ENCODE measurements at regions not wholly inside any gene's neighbourhood (a gene's known extent, or its start where the extent isn't known, plus 50 kb on each side); places are given as distances from the start of the nearest gene placed in this dataset.

DNA sequence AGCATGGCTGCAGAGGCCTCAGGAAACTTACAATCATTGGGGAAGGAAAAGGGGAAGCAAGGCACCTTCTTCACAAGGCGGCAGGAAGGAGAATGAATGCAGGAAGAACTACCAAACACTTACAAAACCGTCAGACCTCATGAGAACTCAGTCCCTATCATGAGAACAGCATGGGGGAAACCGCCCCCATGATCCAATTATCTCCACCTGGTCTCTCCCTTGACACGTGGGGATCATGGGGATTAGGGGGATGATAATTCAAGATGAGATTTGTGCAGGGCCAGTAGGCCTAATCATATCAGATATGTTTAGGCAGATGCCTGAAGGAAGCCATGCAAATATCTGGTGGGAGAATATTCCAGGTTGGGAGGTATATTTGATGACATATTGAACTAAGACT lies 1176.4 kb upstream of the CDH18 start:
- Histone ChIP-seq H3K4me2 (ENCODE audit: low read length) (no peak overlapping the region), H3K4me3 (ENCODE audit: low read length) (no peak overlapping the region), H3K9ac (ENCODE audit: low read length) (no peak overlapping the region), H3K79me2 (ENCODE audit: low read length) (no peaks in the 10 kb centered on the region), H3K27me3 (ENCODE audit: low read depth, low read length) (no peaks in the 10 kb centered on the region), H4K20me1 (ENCODE audit: insufficient read depth, low read length) (no peaks in the 10 kb centered on the region), H2AFZ (ENCODE audit: low read depth, low read length) (no peak overlapping the region), H3K4me1 (ENCODE audit: low read length) (no peaks in the 10 kb centered on the region), H3K9me3 (ENCODE audit: insufficient read depth, low read length) (no peaks in the 10 kb centered on the region), H3K27ac (ENCODE audit: low read length) (no peak overlapping the region), H3K36me3 (replicated peaks; ENCODE audit: low read depth, low read length) (no peaks in the 10 kb centered on the region)
- no peak for TF ChIP-seq EZH2phosphoT487 (IDR thresholded peaks at IDR 0.05; ENCODE audit: low read depth)
- TF ChIP-seq, protein P1, sequence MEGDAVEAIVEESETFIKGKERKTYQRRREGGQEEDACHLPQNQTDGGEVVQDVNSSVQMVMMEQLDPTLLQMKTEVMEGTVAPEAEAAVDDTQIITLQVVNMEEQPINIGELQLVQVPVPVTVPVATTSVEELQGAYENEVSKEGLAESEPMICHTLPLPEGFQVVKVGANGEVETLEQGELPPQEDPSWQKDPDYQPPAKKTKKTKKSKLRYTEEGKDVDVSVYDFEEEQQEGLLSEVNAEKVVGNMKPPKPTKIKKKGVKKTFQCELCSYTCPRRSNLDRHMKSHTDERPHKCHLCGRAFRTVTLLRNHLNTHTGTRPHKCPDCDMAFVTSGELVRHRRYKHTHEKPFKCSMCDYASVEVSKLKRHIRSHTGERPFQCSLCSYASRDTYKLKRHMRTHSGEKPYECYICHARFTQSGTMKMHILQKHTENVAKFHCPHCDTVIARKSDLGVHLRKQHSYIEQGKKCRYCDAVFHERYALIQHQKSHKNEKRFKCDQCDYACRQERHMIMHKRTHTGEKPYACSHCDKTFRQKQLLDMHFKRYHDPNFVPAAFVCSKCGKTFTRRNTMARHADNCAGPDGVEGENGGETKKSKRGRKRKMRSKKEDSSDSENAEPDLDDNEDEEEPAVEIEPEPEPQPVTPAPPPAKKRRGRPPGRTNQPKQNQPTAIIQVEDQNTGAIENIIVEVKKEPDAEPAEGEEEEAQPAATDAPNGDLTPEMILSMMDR (IDR thresholded peaks at IDR 0.05; ENCODE audit: low read depth, low read length), result no peak

DNA sequence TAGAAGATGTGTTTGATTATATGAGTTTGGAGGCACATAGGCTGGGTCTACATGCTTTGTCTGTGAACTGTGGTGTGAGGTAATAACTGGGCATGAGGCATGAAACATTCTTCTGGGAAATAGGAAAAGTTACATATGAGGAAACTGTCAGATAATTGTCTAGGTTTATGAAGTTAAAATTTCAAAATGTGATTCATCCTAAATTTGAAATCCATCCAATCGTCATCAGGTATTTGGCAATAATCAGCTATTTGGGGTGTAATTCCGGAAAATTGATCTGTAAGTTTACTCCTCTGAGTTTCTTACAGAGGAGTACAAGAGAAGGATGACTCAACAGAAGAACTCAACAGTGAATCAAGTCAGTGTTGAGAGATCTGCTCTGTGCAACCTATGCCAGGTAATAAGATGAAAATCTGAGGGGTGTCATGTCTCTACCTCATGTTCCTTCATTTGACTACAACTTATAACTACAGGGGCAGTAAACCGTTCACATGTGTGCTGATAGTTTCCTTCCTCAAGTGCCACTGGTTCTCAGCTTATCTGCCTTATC lies 1171.6 kb upstream of the CDH18 start:
- H3K4me3 ChIP-seq (ENCODE audit: low read length), result no peak overlapping the region
- no peaks in the 10 kb centered on the region for H3K79me2 ChIP-seq (ENCODE audit: low read length)
- no peaks in the 10 kb centered on the region for H3K4me1 ChIP-seq (ENCODE audit: low read length)
- TF ChIP-seq, protein P1 (IDR thresholded peaks at IDR 0.05; ENCODE audit: low read depth, low read length), result no peak
- no peak for TF ChIP-seq EZH2phosphoT487 (IDR thresholded peaks at IDR 0.05; ENCODE audit: low read depth)
- H3K27me3 ChIP-seq (ENCODE audit: low read depth, low read length), result no peaks in the 10 kb centered on the region
- no peak overlapping the region for H3K4me2 ChIP-seq (ENCODE audit: low read length)
- H3K36me3 ChIP-seq (replicated peaks; ENCODE audit: low read depth, low read length), result no peaks in the 10 kb centered on the region
- no peak overlapping the region for H3K27ac ChIP-seq (ENCODE audit: low read length)
- H3K9ac ChIP-seq (ENCODE audit: low read length), result no peak overlapping the region
- no peak overlapping the region for H2AFZ ChIP-seq (ENCODE audit: low read depth, low read length)
- H4K20me1 ChIP-seq (ENCODE audit: insufficient read depth, low read length), result no peaks in the 10 kb centered on the region
- H3K9me3 ChIP-seq (ENCODE audit: insufficient read depth, low read length), result no peaks in the 10 kb centered on the region

DNA sequence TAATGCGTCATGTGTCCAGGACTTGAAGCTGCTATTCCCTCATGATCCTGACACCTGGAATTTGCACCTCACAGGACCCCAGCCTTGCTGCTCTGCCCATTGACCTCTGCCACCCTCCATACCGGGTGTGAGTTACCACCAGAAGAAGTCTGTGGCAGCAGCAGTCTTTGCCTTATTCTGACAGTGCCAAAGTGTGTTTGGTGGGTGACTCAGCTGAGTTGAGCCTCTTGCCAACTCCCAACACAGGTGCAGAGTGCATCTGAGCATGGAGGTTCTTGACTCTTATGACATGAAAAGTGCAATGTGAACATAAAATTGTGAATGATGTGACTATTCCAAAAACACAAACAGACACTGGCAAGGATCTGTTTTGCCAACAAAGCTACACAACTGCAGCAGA lies 1166.5 kb upstream of the CDH18 start:
- H3K36me3 ChIP-seq (replicated peaks; ENCODE audit: low read depth, low read length), result no peaks in the 10 kb centered on the region
- no peaks in the 10 kb centered on the region for H3K4me1 ChIP-seq (ENCODE audit: low read length)
- no peak for TF ChIP-seq EZH2phosphoT487 (IDR thresholded peaks at IDR 0.05; ENCODE audit: low read depth)
- TF ChIP-seq, protein P1 (IDR thresholded peaks at IDR 0.05; ENCODE audit: low read depth, low read length), result no peak
- H3K9ac ChIP-seq (ENCODE audit: low read length), result no peak overlapping the region
- H4K20me1 ChIP-seq (ENCODE audit: insufficient read depth, low read length), result no peaks in the 10 kb centered on the region
- H2AFZ ChIP-seq (ENCODE audit: low read depth, low read length), result no peak overlapping the region
- no peaks in the 10 kb centered on the region for H3K79me2 ChIP-seq (ENCODE audit: low read length)
- H3K4me3 ChIP-seq (ENCODE audit: low read length), result no peak overlapping the region
- H3K9me3 ChIP-seq (ENCODE audit: insufficient read depth, low read length), result no peaks in the 10 kb centered on the region
- H3K27me3 ChIP-seq (ENCODE audit: low read depth, low read length), result no peaks in the 10 kb centered on the region
- no peak overlapping the region for H3K27ac ChIP-seq (ENCODE audit: low read length)
- no peak overlapping the region for H3K4me2 ChIP-seq (ENCODE audit: low read length)

DNA sequence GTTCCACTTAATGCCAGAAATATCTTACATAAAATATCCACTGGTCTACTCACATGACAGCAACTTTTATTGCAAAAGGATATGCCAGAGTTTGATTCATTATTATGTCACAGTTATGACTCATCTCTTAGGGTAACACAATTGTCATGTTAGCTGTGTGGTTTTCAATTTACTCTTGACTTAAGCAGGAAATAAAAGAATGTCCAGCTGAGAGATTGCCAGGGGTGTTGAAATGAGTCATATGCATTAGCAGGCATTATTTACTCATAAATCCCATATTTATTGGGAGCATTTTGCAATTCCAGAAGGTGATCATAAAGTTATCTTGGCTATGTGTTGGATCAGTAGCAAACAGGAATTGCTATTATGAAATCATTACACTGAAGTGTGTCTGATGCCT lies 1164.6 kb upstream of the CDH18 start:
- no peak overlapping the region for H3K4me3 ChIP-seq (ENCODE audit: low read length)
- H3K36me3 ChIP-seq (replicated peaks; ENCODE audit: low read depth, low read length), result no peaks in the 10 kb centered on the region
- H3K4me2 ChIP-seq (ENCODE audit: low read length), result no peak overlapping the region
- H4K20me1 ChIP-seq (ENCODE audit: insufficient read depth, low read length), result no peaks in the 10 kb centered on the region
- H3K9me3 ChIP-seq (ENCODE audit: insufficient read depth, low read length), result no peaks in the 10 kb centered on the region
- TF ChIP-seq EZH2phosphoT487 (IDR thresholded peaks at IDR 0.05; ENCODE audit: low read depth), result no peak
- TF ChIP-seq, protein P1 (IDR thresholded peaks at IDR 0.05; ENCODE audit: low read depth, low read length), result no peak
- H3K9ac ChIP-seq (ENCODE audit: low read length), result no peak overlapping the region
- no peak overlapping the region for H2AFZ ChIP-seq (ENCODE audit: low read depth, low read length)
- no peaks in the 10 kb centered on the region for H3K4me1 ChIP-seq (ENCODE audit: low read length)
- H3K27ac ChIP-seq (ENCODE audit: low read length), result no peak overlapping the region
- no peaks in the 10 kb centered on the region for H3K79me2 ChIP-seq (ENCODE audit: low read length)
- no peaks in the 10 kb centered on the region for H3K27me3 ChIP-seq (ENCODE audit: low read depth, low read length)
